OCI-LY7 (cell line): ENCODE measurements at regions not wholly inside any gene's neighbourhood (a gene's known extent, or its start where the extent isn't known, plus 50 kb on each side); places are given as distances from the start of the nearest gene placed in this dataset.

Experiments
- BruUV-seq: library from RNA; stranded (reverse); fragments of 400-500 nt; replicated peaks from 2 replicates; lab custom pipeline; 2021; lab: Mats Ljungman, UMichigan
- CTCF ChIA-PET: fragments of 300-600 bp; sonication (Branson Sonifier 250); formaldehyde crosslinking; loops from one replicate; lab custom pipeline; 2022; ENCODE audit warnings: antibody characterized with exemption; ENCODE audit not compliant: unreplicated experiment; lab: Charles Lee
- POLR2A ChIA-PET: fragments of 300-600 bp; sonication (Branson Sonifier 250); formaldehyde crosslinking; loops from one replicate; lab custom pipeline; 2022; ENCODE audit warnings: antibody characterized with exemption; lab: Charles Lee
- DNase-seq: peaks from one replicate; pipeline ENCODE4 v3.0.0-alpha.2; 2015; ENCODE audit warnings: low spot score
- H2AFZ ChIP-seq: fragments of 200-600 bp; sonication (generic), shearing (Covaris generic); 2 replicates; pipeline ENCODE4 v1.6.1; 2014; ENCODE audit warnings: mild to moderate bottlenecking, antibody characterized with exemption, low read length, moderate library complexity
- H3K27ac ChIP-seq: fragments of 200-600 bp; sonication (generic); 2 replicates; pipeline ENCODE4 v1.5.1; 2014; ENCODE audit warnings: mixed run types, low read depth, mild to moderate bottlenecking, moderate library complexity, low read length, inconsistent platforms; ENCODE audit not compliant: poor library complexity, severe bottlenecking
- H3K36me3 ChIP-seq: fragments of 200-600 bp; sonication (generic); 2 replicates; pipeline ENCODE4 v1.6.1; 2014; ENCODE audit warnings: mild to moderate bottlenecking, antibody characterized with exemption, low read length, moderate library complexity, mixed read lengths; ENCODE audit not compliant: insufficient read depth
- H3K4me1 ChIP-seq: fragments of 200-600 bp; sonication (generic); 2 replicates; pipeline ENCODE4 v1.5.1; 2014; ENCODE audit warnings: mild to moderate bottlenecking, low read length; ENCODE audit not compliant: insufficient read depth, poor library complexity, severe bottlenecking
- H3K4me2 ChIP-seq: fragments of 200-600 bp; sonication (generic); 2 replicates; pipeline ENCODE4 v1.6.1; 2014; ENCODE audit warnings: mild to moderate bottlenecking, low read length
- H3K4me3 ChIP-seq: fragments of 200-600 bp; sonication (generic); 2 replicates; pipeline ENCODE4 v1.5.1; 2014; ENCODE audit warnings: mild to moderate bottlenecking, low read depth, low read length; ENCODE audit not compliant: poor library complexity, severe bottlenecking
- H3K79me2 ChIP-seq: fragments of 200-600 bp; sonication (generic); 2 replicates; pipeline ENCODE4 v1.6.1; 2016; ENCODE audit warnings: low read depth, mild to moderate bottlenecking, low read length, moderate library complexity, mixed read lengths; ENCODE audit not compliant: insufficient read depth
- H3K9me2 ChIP-seq: fragments of 200-600 bp; sonication (generic); 2 replicates; pipeline ENCODE4 v1.6.1; 2016; ENCODE audit warnings: mild to moderate bottlenecking, low read length, mixed read lengths; ENCODE audit not compliant: insufficient read depth
- H3K9me3 ChIP-seq: fragments of 200-600 bp; sonication (generic); 2 replicates; pipeline ENCODE4 v1.6.1; 2014; ENCODE audit warnings: mild to moderate bottlenecking, mixed run types, low read length, mixed read lengths
- H4K20me1 ChIP-seq: fragments of 200-600 bp; sonication (generic); 2 replicates; pipeline ENCODE4 v1.6.1; 2014; ENCODE audit warnings: mild to moderate bottlenecking, antibody characterized with exemption, low read length, moderate library complexity, mixed read lengths; ENCODE audit not compliant: insufficient read depth
- CTCF ChIP-seq: fragments of 200-600 bp; sonication (generic); conservative IDR thresholded peaks from 2 replicates; pipeline ENCODE4 v1.5.1; 2014; ENCODE audit warnings: mild to moderate bottlenecking, antibody characterized with exemption, low read length, moderate library complexity, mixed read lengths
- EZH2phosphoT487 ChIP-seq: fragments of 200-600 bp; sonication (generic); IDR thresholded peaks from 2 replicates; pipeline ENCODE4 v1.6.1; 2018; ENCODE audit warnings: low read depth, borderline replicate concordance, mild to moderate bottlenecking, mixed run types, antibody characterized with exemption, low read length, moderate library complexity, mixed read lengths
- intact Hi-C: fragments of 100-400 bp; cut with micrococcal nuclease; formaldehyde crosslinking; loops from one replicate; pipeline ENCODE4 v1.10.0; 2022; ENCODE audit not compliant: unreplicated experiment

DNA sequence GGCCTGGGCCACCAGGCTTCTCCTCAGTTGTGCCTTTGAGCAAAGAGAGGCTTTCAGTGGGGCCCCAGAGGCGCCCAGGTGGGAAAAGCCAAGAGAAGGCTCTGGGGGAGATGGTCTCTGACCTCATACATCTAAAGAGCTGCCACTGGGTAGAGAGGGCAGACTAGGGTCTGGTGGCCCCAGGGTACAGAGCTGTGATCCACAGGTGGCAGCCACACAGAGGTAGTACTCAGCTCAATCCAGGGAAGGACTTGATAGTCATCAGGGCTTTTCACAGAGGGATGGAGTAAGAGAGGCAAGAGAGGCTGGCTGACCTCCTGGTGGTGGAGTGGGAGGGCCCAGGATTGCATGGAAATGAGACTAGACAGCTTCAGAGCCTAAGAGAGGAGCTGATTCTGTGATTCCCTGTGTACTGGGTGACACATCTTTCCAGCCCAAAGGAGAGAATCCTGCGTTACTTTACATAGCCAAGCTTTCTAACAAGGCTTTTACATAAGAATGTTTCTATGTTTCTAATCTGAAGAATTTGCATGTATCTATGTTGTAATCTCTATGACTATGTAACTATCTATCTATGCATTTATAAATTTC lies 53.2 kb upstream of the PJA1 start:
- H3K27ac ChIP-seq, result no peak overlapping the region
- H3K4me3 ChIP-seq, result no peak overlapping the region
- H3K36me3 ChIP-seq, result no peaks in the 10 kb centered on the region
- no peaks in the 10 kb centered on the region for H3K79me2 ChIP-seq
- H2AFZ ChIP-seq, result no peak overlapping the region
- no peaks in the 10 kb centered on the region for H4K20me1 ChIP-seq
- no peak for DNase-seq
- POLR2A ChIA-PET, result no interaction called here
- intact Hi-C loops, result loop anchor here (10.0 kb wide), 1 partner anchor 84 kb away; no protein-coding TSS in a partner anchor
- H3K9me2 ChIP-seq, result no peaks in the 10 kb centered on the region
- H3K4me1 ChIP-seq, result no peaks in the 10 kb centered on the region
- no peak overlapping the region for H3K4me2 ChIP-seq
- TF ChIP-seq CTCF, result no peak
- TF ChIP-seq EZH2phosphoT487, result no peak
- BruUV-seq, result no TSS peak
- CTCF ChIA-PET, result interaction anchor here (0.7 kb wide), 1 partner anchor 1017 kb away, joined by 3 read pairs; no protein-coding TSS in a partner anchor
- no peaks in the 10 kb centered on the region for H3K9me3 ChIP-seq

GRCh38 chrX:69216911-69217310 lies 51.7 kb upstream of the PJA1 start:
- ChIA-PET POLR2A (interaction anchor here (0.5 kb wide), 1 partner anchor 50 kb away, joined by 5 read pairs; no protein-coding TSS in a partner anchor), CTCF (no interaction called here)
- no peak for DNase-seq
- Histone ChIP-seq H3K9me2 (no peaks in the 10 kb centered on the region), H3K4me2 (no peak overlapping the region), H2AFZ (no peak overlapping the region), H3K4me3 (no peak overlapping the region), H3K36me3 (no peaks in the 10 kb centered on the region), H4K20me1 (no peaks in the 10 kb centered on the region), H3K9me3 (no peaks in the 10 kb centered on the region), H3K27ac (no peak overlapping the region), H3K79me2 (no peaks in the 10 kb centered on the region), H3K4me1 (no peaks in the 10 kb centered on the region)
- TF ChIP-seq CTCF (no peak), EZH2phosphoT487 (no peak)
- BruUV-seq, result no TSS peak
- intact Hi-C loops, result loop anchor here (10.0 kb wide), 1 partner anchor 82 kb away; no protein-coding TSS in a partner anchor

- no peaks in the 10 kb centered on the region for H3K79me2 ChIP-seq
- TF ChIP-seq EZH2phosphoT487, result no peak
- no peak for TF ChIP-seq CTCF
- H3K9me3 ChIP-seq, result no peaks in the 10 kb centered on the region
- no peak for DNase-seq
- H3K9me2 ChIP-seq, result no peaks in the 10 kb centered on the region
- H3K27ac ChIP-seq, result no peak overlapping the region
- H2AFZ ChIP-seq, result no peak overlapping the region
- no TSS peak for BruUV-seq
- intact Hi-C loops, result loop anchor here (10.0 kb wide), 1 partner anchor 82 kb away; no protein-coding TSS in a partner anchor
- H3K4me2 ChIP-seq, result no peak overlapping the region
- ChIA-PET CTCF (no interaction called here), POLR2A (interaction anchor here (0.5 kb wide), 1 partner anchor 50 kb away, joined by 5 read pairs; no protein-coding TSS in a partner anchor)
- H4K20me1 ChIP-seq, result no peaks in the 10 kb centered on the region
- H3K4me3 ChIP-seq, result no peak overlapping the region
- H3K36me3 ChIP-seq, result no peaks in the 10 kb centered on the region
- H3K4me1 ChIP-seq, result no peaks in the 10 kb centered on the region
These were observed 51.2 kb upstream of the PJA1 start for GRCh38 chrX:69216446-69216845.
